ENCODE measurements at regions not wholly inside any gene's neighbourhood (a gene's known extent, or its start where the extent isn't known, plus 50 kb on each side); places are given as distances from the start of the nearest gene placed in this dataset.

- no peak for DNase-seq
These were observed 133.4 kb downstream of the ATG4C start for GRCh38 chr1:62917314-62917713.

GRCh38 chr1:62917805-62918204 lies 133.9 kb downstream of the ATG4C start:
- DNase-seq, result no peak

- DNase-seq, result no peak
These were observed 134.8 kb downstream of the ATG4C start for GRCh38 chr1:62918700-62919099.

- no peak for DNase-seq
These were observed 138.1 kb downstream of the ATG4C start for GRCh38 chr1:62922006-62922405.

GRCh38 chr1:62924983-62925790 lies 141.3 kb downstream of the ATG4C start:
- DNase-seq, result no peak

- DNase-seq, result no peak
These were observed 142.8 kb downstream of the ATG4C start for GRCh38 chr1:62926681-62927252.

GRCh38 chr1:62928885-62929284 lies 145.0 kb downstream of the ATG4C start:
- DNase-seq, result no peak

- DNase-seq, result no peak
These were observed 153.8 kb downstream of the ATG4C start for GRCh38 chr1:62937634-62938296.

GRCh38 chr1:62941780-62942179 lies 157.8 kb downstream of the ATG4C start:
- no peak for DNase-seq

GRCh38 chr1:62946511-62946910 lies 162.6 kb downstream of the ATG4C start:
- no peak for DNase-seq

GRCh38 chr1:62951428-62951827 lies 167.5 kb downstream of the ATG4C start:
- no peak for DNase-seq

GRCh38 chr1:62952596-62952995 lies 168.7 kb downstream of the ATG4C start:
- DNase-seq, result no peak

GRCh38 chr1:62953633-62954032 lies 169.7 kb downstream of the ATG4C start:
- DNase-seq, result no peak

- no peak for DNase-seq
These were observed 170.8 kb downstream of the ATG4C start for GRCh38 chr1:62954758-62955157.

GRCh38 chr1:62955666-62956065 lies 171.7 kb downstream of the ATG4C start:
- DNase-seq, result no peak

GRCh38 chr1:62962014-62962812 lies 178.3 kb downstream of the ATG4C start:
- peak in 1 of 2 experiments; percentile 40 for DNase-seq

- DNase-seq, result peak; percentile 70 to 73
These were observed 179.2 kb downstream of the ATG4C start for GRCh38 chr1:62962901-62963776.

- no peak for DNase-seq
These were observed 180.2 kb downstream of the ATG4C start for GRCh38 chr1:62964141-62964540.

- no peak for DNase-seq
These were observed 183.1 kb downstream of the ATG4C start for GRCh38 chr1:62967031-62967430.

- no peak for DNase-seq
These were observed 193.4 kb downstream of the ATG4C start for GRCh38 chr1:62977366-62977765.

GRCh38 chr1:62978741-62979140 lies 194.8 kb downstream of the ATG4C start:
- no peak for DNase-seq

GRCh38 chr1:62981434-62981833 lies 197.5 kb downstream of the ATG4C start:
- DNase-seq, result no peak

Measured in NCI-H524 (cell line).